ENCODE measurements at regions not wholly inside any gene's neighbourhood (a gene's known extent, or its start where the extent isn't known, plus 50 kb on each side); places are given as distances from the start of the nearest gene placed in this dataset.

DNA sequence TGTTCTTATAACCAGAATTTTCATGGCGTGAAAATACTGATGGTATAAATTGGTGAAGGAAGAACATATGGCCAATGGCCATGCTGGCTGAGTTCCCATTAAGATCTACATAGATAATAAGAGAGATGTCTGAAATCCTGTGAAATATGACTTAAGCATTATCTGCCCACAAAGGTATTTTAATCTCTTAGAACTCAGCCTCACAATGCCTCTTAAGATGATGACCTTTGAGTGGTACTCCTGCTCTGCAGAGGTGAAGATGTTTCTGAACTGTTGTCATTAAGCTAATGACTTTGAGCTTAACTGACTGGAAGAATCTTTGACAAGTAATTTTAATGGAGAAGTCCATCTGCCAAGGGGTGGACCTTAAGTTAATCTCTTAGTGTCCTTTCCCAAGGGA lies 148.7 kb downstream of the ZNF326 start:
- Histone ChIP-seq H3K27ac (no peak overlapping the region), H3K27me3 (ENCODE audit: insufficient read depth, low read depth, severe bottlenecking) (no peaks in the 10 kb centered on the region), H3K4me3 (ENCODE audit: low read depth, low read length) (no peak overlapping the region), H3K36me3 (no peaks in the 10 kb centered on the region), H3K9me3 (ENCODE audit: severe bottlenecking) (peaks cover 13% of the 10 kb centered on the region)
- peak; percentile 53 for DNase-seq
- TF ChIP-seq, protein P1, sequence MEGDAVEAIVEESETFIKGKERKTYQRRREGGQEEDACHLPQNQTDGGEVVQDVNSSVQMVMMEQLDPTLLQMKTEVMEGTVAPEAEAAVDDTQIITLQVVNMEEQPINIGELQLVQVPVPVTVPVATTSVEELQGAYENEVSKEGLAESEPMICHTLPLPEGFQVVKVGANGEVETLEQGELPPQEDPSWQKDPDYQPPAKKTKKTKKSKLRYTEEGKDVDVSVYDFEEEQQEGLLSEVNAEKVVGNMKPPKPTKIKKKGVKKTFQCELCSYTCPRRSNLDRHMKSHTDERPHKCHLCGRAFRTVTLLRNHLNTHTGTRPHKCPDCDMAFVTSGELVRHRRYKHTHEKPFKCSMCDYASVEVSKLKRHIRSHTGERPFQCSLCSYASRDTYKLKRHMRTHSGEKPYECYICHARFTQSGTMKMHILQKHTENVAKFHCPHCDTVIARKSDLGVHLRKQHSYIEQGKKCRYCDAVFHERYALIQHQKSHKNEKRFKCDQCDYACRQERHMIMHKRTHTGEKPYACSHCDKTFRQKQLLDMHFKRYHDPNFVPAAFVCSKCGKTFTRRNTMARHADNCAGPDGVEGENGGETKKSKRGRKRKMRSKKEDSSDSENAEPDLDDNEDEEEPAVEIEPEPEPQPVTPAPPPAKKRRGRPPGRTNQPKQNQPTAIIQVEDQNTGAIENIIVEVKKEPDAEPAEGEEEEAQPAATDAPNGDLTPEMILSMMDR (IDR thresholded peaks at IDR 0.05; ENCODE audit: low read depth, low read length) = no peak

- Histone ChIP-seq H3K36me3 (no peaks in the 10 kb centered on the region), H3K27ac (no peak overlapping the region), H3K9me3 (ENCODE audit: severe bottlenecking) (peaks cover 13% of the 10 kb centered on the region), H3K27me3 (ENCODE audit: insufficient read depth, low read depth, severe bottlenecking) (no peaks in the 10 kb centered on the region), H3K4me3 (ENCODE audit: low read depth, low read length) (no peak overlapping the region)
- DNase-seq = no peak
- TF ChIP-seq, protein P1 (IDR thresholded peaks at IDR 0.05; ENCODE audit: low read depth, low read length) = no peak
These were observed 147.8 kb downstream of the ZNF326 start for GRCh38 chr1:90142697-90143096.

- no peak for DNase-seq
- no peaks in the 10 kb centered on the region for H3K27me3 ChIP-seq (ENCODE audit: insufficient read depth, low read depth, severe bottlenecking)
- H3K9me3 ChIP-seq (ENCODE audit: severe bottlenecking) = peaks cover 13% of the 10 kb centered on the region
- H3K4me3 ChIP-seq (ENCODE audit: low read depth, low read length) = no peak overlapping the region
- H3K36me3 ChIP-seq = no peaks in the 10 kb centered on the region
- TF ChIP-seq, protein P1 (IDR thresholded peaks at IDR 0.05; ENCODE audit: low read depth, low read length) = no peak
- H3K27ac ChIP-seq = no peak overlapping the region
These were observed 144.9 kb downstream of the ZNF326 start for GRCh38 chr1:90139837-90140236.

DNA sequence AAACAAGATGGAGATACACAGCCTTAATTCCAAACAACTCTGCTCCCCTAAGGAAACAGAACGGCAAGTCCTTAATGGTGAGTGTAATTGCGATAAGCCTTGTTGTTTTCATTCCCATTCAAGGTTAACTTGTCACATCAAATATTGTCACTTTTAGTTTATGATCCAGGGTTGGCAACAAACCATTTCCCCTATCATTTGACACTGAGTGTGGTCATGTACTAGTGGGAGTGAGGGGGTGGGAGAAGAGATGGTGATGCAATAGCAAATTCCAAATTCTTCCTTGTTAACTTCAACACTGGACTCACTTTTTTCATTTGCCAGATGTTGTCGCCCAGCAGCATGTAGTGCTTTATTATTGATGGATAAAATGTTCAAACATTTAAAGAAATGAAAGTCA lies 140.4 kb downstream of the ZNF326 start:
- no peak overlapping the region for H3K4me3 ChIP-seq (ENCODE audit: low read depth, low read length)
- H3K27ac ChIP-seq = no peak overlapping the region
- TF ChIP-seq, protein P1 (IDR thresholded peaks at IDR 0.05; ENCODE audit: low read depth, low read length) = no peak
- H3K27me3 ChIP-seq (ENCODE audit: insufficient read depth, low read depth, severe bottlenecking) = no peaks in the 10 kb centered on the region
- DNase-seq = no peak
- H3K9me3 ChIP-seq (ENCODE audit: severe bottlenecking) = peaks cover 8% of the 10 kb centered on the region
- H3K36me3 ChIP-seq = no peaks in the 10 kb centered on the region

GRCh38 chr1:90134175-90134955 lies 139.5 kb downstream of the ZNF326 start:
- Histone ChIP-seq H3K27ac (no peak overlapping the region), H3K4me3 (ENCODE audit: low read depth, low read length) (no peak overlapping the region), H3K27me3 (ENCODE audit: insufficient read depth, low read depth, severe bottlenecking) (no peaks in the 10 kb centered on the region), H3K36me3 (no peaks in the 10 kb centered on the region), H3K9me3 (ENCODE audit: severe bottlenecking) (peaks cover 4% of the 10 kb centered on the region)
- no peak for DNase-seq
- TF ChIP-seq, protein P1 (IDR thresholded peaks at IDR 0.05; ENCODE audit: low read depth, low read length) = no peak

- peak; percentile 62 for DNase-seq
- Histone ChIP-seq H3K9me3 (ENCODE audit: severe bottlenecking) (no peaks in the 10 kb centered on the region), H3K4me3 (ENCODE audit: low read depth, low read length) (no peak overlapping the region), H3K36me3 (no peaks in the 10 kb centered on the region), H3K27me3 (ENCODE audit: insufficient read depth, low read depth, severe bottlenecking) (no peaks in the 10 kb centered on the region), H3K27ac (no peak overlapping the region)
- TF ChIP-seq, protein P1 (IDR thresholded peaks at IDR 0.05; ENCODE audit: low read depth, low read length) = peak; percentile 64
These were observed 138.2 kb downstream of the ZNF326 start for GRCh38 chr1:90133133-90133532.
